ENCODE measurements at regions not wholly inside any gene's neighbourhood (a gene's known extent, or its start where the extent isn't known, plus 50 kb on each side); places are given as distances from the start of the nearest gene placed in this dataset.
A peak's percentile ranks its signal among the peaks of the same experiment; 100 is the strongest.

DNA sequence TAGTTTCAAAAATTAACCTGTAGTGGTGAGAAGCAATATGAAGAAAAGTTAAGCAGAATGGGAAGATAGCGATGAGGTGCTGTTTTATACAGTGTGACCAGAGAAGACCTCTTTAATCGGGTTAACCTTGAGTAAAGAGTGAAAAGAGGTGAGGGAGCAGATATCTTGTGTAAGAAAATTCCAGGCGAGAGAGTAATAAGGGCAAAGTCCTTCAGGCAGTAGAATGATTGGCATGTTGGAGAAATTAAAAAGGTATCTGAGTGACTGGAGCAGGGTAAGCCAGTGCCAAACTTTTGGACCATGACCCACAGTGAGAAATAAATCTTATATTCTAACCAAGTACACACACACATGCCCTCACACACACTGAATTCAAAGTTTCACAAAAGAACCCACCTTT, 374.7 kb upstream of the LARGE1 start:
- DNase-seq = no peak
- TF ChIP-seq POLR2A (IDR thresholded peaks at IDR 0.05) = no peak
- TF ChIP-seq, protein P1, sequence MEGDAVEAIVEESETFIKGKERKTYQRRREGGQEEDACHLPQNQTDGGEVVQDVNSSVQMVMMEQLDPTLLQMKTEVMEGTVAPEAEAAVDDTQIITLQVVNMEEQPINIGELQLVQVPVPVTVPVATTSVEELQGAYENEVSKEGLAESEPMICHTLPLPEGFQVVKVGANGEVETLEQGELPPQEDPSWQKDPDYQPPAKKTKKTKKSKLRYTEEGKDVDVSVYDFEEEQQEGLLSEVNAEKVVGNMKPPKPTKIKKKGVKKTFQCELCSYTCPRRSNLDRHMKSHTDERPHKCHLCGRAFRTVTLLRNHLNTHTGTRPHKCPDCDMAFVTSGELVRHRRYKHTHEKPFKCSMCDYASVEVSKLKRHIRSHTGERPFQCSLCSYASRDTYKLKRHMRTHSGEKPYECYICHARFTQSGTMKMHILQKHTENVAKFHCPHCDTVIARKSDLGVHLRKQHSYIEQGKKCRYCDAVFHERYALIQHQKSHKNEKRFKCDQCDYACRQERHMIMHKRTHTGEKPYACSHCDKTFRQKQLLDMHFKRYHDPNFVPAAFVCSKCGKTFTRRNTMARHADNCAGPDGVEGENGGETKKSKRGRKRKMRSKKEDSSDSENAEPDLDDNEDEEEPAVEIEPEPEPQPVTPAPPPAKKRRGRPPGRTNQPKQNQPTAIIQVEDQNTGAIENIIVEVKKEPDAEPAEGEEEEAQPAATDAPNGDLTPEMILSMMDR (IDR thresholded peaks at IDR 0.05) = no peak
- H3K36me3 ChIP-seq (replicated peaks in 1 of 2; ENCODE audit: insufficient read depth in 1 of 2, low read depth in 2 of 2) = no peaks in the 10 kb centered on the region
- H3K27ac ChIP-seq = no peak overlapping the region
- no peaks in the 10 kb centered on the region for H3K27me3 ChIP-seq
- 28 to 37% methylated on average over 3 of the region's 3 CpGs for WGBS, 2 donors
- no peak for ATAC-seq
- no peaks in the 10 kb centered on the region for H3K4me1 ChIP-seq
- intact Hi-C loops (cut with DNase I) = no loop called here
- H3K9me3 ChIP-seq = no peaks in the 10 kb centered on the region
- H3K4me3 ChIP-seq = no peak overlapping the region

DNA sequence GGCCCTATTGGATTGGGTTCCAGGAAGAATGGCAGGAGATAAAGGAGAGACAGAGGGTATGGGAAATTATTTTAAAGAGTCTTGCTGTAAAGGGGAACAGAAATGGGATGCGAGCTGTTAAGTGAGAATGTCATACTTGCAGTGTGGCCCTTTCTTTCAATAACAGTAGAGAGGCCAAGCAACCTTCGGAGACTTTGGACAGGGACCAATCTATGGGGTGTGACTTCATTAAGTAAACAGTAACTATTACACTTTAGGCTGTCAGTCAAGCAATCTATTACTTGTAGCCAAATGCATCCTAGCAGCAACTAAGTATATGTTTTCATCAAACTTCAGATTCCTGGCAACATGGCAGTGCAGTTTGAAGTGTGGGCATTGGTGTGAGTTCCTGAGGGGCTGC, 376.2 kb upstream of the LARGE1 start:
- intact Hi-C loops (cut with DNase I) = no loop called here
- 43 to 44% methylated on average over 2 of the region's 2 CpGs for WGBS, 2 donors
- Histone ChIP-seq H3K4me3 (no peak overlapping the region), H3K9me3 (no peaks in the 10 kb centered on the region), H3K27me3 (no peaks in the 10 kb centered on the region), H3K36me3 (replicated peaks in 1 of 2; ENCODE audit: insufficient read depth in 1 of 2, low read depth in 2 of 2) (no peaks in the 10 kb centered on the region), H3K27ac (no peak overlapping the region), H3K4me1 (no peaks in the 10 kb centered on the region)
- TF ChIP-seq POLR2A (IDR thresholded peaks at IDR 0.05) = no peak
- TF ChIP-seq, protein P1 (IDR thresholded peaks at IDR 0.05) = no peak
- no peak for ATAC-seq
- no peak for DNase-seq

DNA sequence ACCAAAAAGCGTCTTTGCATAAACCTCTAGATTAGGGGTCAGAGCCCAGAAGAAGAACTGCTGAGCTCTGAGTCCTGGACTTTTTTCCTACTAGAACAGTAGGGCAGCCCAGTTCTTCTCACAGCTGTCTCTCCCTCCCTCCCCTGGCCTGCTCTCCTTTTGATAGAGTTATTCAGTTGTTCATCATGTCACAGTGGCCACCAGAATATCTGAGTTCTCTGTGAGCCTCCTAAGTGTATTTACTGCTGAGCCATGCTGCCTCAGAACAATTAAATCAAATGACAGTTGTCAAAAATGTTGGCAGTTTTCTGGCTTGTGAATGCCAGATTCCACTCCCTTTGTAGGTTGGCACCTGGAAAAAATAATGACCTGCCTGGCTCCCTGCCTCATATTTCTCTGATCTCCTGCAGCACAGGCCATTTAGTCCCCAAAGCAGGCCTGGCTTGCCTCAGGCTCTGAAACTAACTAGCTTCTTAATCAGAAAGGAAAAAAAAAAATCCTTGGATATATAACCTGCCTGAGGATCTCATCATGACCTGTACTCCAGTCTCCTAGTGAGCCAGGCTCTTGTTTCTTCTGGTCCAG, 377.4 kb upstream of the LARGE1 start:
- H3K36me3 ChIP-seq (replicated peaks in 1 of 2; ENCODE audit: insufficient read depth in 1 of 2, low read depth in 2 of 2) = no peaks in the 10 kb centered on the region
- H3K4me1 ChIP-seq = no peaks in the 10 kb centered on the region
- H3K9me3 ChIP-seq = no peaks in the 10 kb centered on the region
- 90 to 92% methylated on average over 1 of the region's 1 CpG for WGBS, 2 donors
- ATAC-seq (no peak), DNase-seq (peak in 3 of 4 donors; percentile 9 to 20 (median 17))
- TF ChIP-seq, protein P1 (IDR thresholded peaks at IDR 0.05) = no peak
- TF ChIP-seq POLR2A (IDR thresholded peaks at IDR 0.05) = no peak
- H3K27me3 ChIP-seq = no peaks in the 10 kb centered on the region
- intact Hi-C loops (cut with DNase I) = no loop called here
- H3K4me3 ChIP-seq = no peak overlapping the region
- H3K27ac ChIP-seq = no peak overlapping the region

DNA sequence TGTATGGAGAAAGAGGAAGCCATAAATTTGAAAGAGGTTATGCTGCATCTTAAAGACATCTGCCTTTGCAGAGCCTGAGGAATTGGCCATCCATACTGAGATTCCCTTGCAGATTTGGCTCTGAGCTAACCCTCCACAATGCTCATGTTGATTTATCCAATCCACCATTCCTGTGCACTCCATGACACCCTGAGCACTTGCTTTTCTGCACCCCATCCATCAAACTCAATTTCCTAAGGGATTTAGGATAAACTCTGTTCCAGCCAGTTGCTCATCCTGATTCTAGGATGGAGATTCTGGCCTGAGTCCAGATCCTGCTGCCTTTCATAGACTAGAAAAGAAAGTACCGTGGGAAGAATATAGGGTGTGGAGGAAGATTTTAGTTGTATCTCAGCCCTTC, 379.2 kb upstream of the LARGE1 start:
- intact Hi-C loops (cut with DNase I) = no loop called here
- no peak overlapping the region for H3K27ac ChIP-seq
- H3K27me3 ChIP-seq = no peaks in the 10 kb centered on the region
- whole genome bisulfite sequencing, 2 donors = 78 to 82% methylated on average over 1 of the region's 1 CpG
- TF ChIP-seq, protein P1 (IDR thresholded peaks at IDR 0.05) = no peak
- no peak for TF ChIP-seq POLR2A (IDR thresholded peaks at IDR 0.05)
- no peaks in the 10 kb centered on the region for H3K9me3 ChIP-seq
- no peak overlapping the region for H3K4me3 ChIP-seq
- ATAC-seq (no peak), DNase-seq (no peak)
- H3K36me3 ChIP-seq (replicated peaks in 1 of 2; ENCODE audit: insufficient read depth in 1 of 2, low read depth in 2 of 2) = no peaks in the 10 kb centered on the region
- no peaks in the 10 kb centered on the region for H3K4me1 ChIP-seq

DNA sequence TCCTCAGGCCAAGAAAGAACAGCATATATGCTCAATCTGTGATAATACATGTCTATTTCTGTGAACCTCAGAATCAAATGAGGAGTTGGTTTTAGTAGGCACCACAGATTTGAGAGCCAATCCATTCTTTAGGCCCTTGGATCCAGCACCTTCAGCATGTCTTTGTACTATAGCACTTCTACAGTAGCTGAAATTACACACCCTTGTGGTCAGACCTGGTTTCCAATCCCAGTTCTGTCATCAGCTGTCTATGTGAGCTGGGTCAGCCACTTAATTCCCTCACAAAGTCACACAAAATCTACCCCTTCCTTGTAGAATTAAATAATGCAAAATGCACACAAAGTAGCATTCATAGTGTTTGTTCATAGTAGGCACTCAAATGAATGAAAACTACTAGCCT, 381.3 kb upstream of the LARGE1 start:
- DNase-seq (no peak), ATAC-seq (no peak)
- Histone ChIP-seq H3K9me3 (no peaks in the 10 kb centered on the region), H3K4me3 (no peak overlapping the region), H3K27ac (no peak overlapping the region), H3K36me3 (replicated peaks in 1 of 2; ENCODE audit: insufficient read depth in 1 of 2, low read depth in 2 of 2) (no peaks in the 10 kb centered on the region), H3K4me1 (no peaks in the 10 kb centered on the region), H3K27me3 (no peaks in the 10 kb centered on the region)
- TF ChIP-seq, protein P1 (IDR thresholded peaks at IDR 0.05) = no peak
- no peak for TF ChIP-seq POLR2A (IDR thresholded peaks at IDR 0.05)
- intact Hi-C loops (cut with DNase I) = no loop called here

All from body of pancreas (tissue), 4 donors.